ENCODE measurements at regions not wholly inside any gene's neighbourhood (a gene's known extent, or its start where the extent isn't known, plus 50 kb on each side); places are given as distances from the start of the nearest gene placed in this dataset.

GRCh38 chr10:44473146-44473545 is 88.2 kb upstream of the CXCL12 start:
- Histone ChIP-seq H3K14ac (ENCODE audit: low read length in 2 of 2) (no peak overlapping the region), H3K4me1 (ENCODE audit: control insufficient read depth, insufficient read depth, low read depth, low read length) (peaks cover 5% of the 10 kb centered on the region), H3K9ac (ENCODE audit: low read length) (no peak overlapping the region), H3K18ac (ENCODE audit: low read depth in 1 of 2, low read length in 2 of 2) (no peak overlapping the region), H3K27me3 (ENCODE audit: control insufficient read depth in 1 of 2, insufficient read depth in 1 of 2, low read length in 2 of 2) (peaks cover 0 to 6% of the 10 kb centered on the region in 2 experiments), H2BK15ac (ENCODE audit: low read depth, poor library complexity, severe bottlenecking) (no peak overlapping the region), H3K27ac (ENCODE audit: low read length, poor library complexity, severe bottlenecking) (no peak overlapping the region), H2BK5ac (ENCODE audit: low read depth, low read length, poor library complexity, severe bottlenecking) (no peak overlapping the region), H2BK12ac (ENCODE audit: low read length in 2 of 2) (no peak overlapping the region), H4K91ac (ENCODE audit: low read length) (no peak overlapping the region), H2AFZ (ENCODE audit: low read depth, low read length) (no peak overlapping the region), H2AK5ac (ENCODE audit: low read length, severe bottlenecking) (no peak overlapping the region), H3K4ac (ENCODE audit: low read depth in 1 of 2, low read length in 2 of 2) (no peak overlapping the region), H3K4me3 (ENCODE audit: insufficient read depth in 1 of 2, low read depth in 1 of 2, low read length in 2 of 2) (no peak overlapping the region), H3K9me3 (ENCODE audit: control insufficient read depth, low read length) (no peaks in the 10 kb centered on the region), H3K23ac (ENCODE audit: low read length in 2 of 2) (no peak overlapping the region), H3K79me1 (replicated peaks; ENCODE audit: low read length, poor library complexity, severe bottlenecking) (no peaks in the 10 kb centered on the region), H2BK120ac (ENCODE audit: low read depth, low read length) (no peak overlapping the region), H3K4me2 (ENCODE audit: low read length, poor library complexity, severe bottlenecking) (no peak overlapping the region), H3K36me3 (ENCODE audit: control insufficient read depth in 1 of 2, insufficient read depth in 2 of 2, low read depth in 1 of 2, low read length in 2 of 2) (no peaks in the 10 kb centered on the region), H4K8ac (ENCODE audit: low read length) (no peak overlapping the region)
- 19% methylated on average over 3 of the region's 3 CpGs for whole genome bisulfite sequencing
- DNase-seq = no peak

DNA sequence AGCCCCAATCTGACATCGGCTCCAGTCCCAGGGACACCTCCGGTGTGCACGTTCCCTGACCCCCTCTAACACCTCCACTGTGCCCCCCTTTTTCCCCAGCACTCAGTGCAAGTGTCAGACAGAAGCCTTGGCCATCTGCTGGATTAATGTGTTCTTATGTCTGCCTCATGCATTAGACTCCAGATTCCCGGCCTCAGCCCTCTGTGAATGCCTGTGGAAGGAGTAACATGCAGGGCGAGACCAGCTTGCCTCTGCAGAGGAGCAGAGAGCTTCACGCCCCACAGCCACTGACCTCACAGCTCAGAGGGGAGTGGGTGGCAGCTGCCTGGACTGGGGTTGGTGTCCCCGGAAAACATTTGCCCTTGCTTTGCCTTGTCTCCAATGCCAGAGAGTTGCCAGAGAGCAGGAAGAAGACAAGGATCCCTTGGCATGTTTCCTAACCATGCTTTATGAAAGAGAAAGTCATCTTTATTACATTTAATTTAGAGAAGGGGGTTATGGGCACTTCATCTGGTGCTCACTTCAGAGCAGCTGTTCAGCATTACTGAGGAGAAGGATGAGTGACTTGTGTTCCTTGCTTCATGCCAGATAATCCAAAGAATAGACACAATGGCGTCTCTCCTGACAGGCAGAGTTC is 91.6 kb upstream of the CXCL12 start:
- Histone ChIP-seq H3K9ac (ENCODE audit: low read length) (peak overlapping the region; percentile 43), H3K18ac (ENCODE audit: low read depth in 1 of 2, low read length in 2 of 2) (no peak overlapping the region), H3K27ac (ENCODE audit: low read length, poor library complexity, severe bottlenecking) (no peak overlapping the region), H2AK5ac (ENCODE audit: low read length, severe bottlenecking) (no peak overlapping the region), H2BK15ac (ENCODE audit: low read depth, poor library complexity, severe bottlenecking) (no peak overlapping the region), H3K36me3 (ENCODE audit: control insufficient read depth in 1 of 2, insufficient read depth in 2 of 2, low read depth in 1 of 2, low read length in 2 of 2) (no peaks in the 10 kb centered on the region), H4K8ac (ENCODE audit: low read length) (no peak overlapping the region), H3K4ac (ENCODE audit: low read depth in 1 of 2, low read length in 2 of 2) (no peak overlapping the region), H3K4me3 (ENCODE audit: insufficient read depth in 1 of 2, low read depth in 1 of 2, low read length in 2 of 2) (peak overlapping the region in 1 of 2 experiments; percentile 34), H3K23ac (ENCODE audit: low read length in 2 of 2) (no peak overlapping the region), H2BK120ac (ENCODE audit: low read depth, low read length) (no peak overlapping the region), H4K91ac (ENCODE audit: low read length) (no peak overlapping the region), H3K4me1 (ENCODE audit: control insufficient read depth, insufficient read depth, low read depth, low read length) (peaks cover 3% of the 10 kb centered on the region), H2AFZ (ENCODE audit: low read depth, low read length) (no peak overlapping the region), H3K27me3 (ENCODE audit: control insufficient read depth in 1 of 2, insufficient read depth in 1 of 2, low read length in 2 of 2) (no peaks in the 10 kb centered on the region), H2BK12ac (ENCODE audit: low read length in 2 of 2) (no peak overlapping the region), H3K4me2 (ENCODE audit: low read length, poor library complexity, severe bottlenecking) (no peak overlapping the region), H2BK5ac (ENCODE audit: low read depth, low read length, poor library complexity, severe bottlenecking) (no peak overlapping the region), H3K14ac (ENCODE audit: low read length in 2 of 2) (no peak overlapping the region), H3K9me3 (ENCODE audit: control insufficient read depth, low read length) (no peaks in the 10 kb centered on the region), H3K79me1 (replicated peaks; ENCODE audit: low read length, poor library complexity, severe bottlenecking) (no peaks in the 10 kb centered on the region)
- no peak for DNase-seq
- 80% methylated on average over 8 of the region's 8 CpGs for WGBS

GRCh38 chr10:44477046-44477425 is 92.1 kb upstream of the CXCL12 start:
- no peaks in the 10 kb centered on the region for H3K27me3 ChIP-seq (ENCODE audit: control insufficient read depth in 1 of 2, insufficient read depth in 1 of 2, low read length in 2 of 2)
- no peak overlapping the region for H3K23ac ChIP-seq (ENCODE audit: low read length in 2 of 2)
- H3K36me3 ChIP-seq (ENCODE audit: control insufficient read depth in 1 of 2, insufficient read depth in 2 of 2, low read depth in 1 of 2, low read length in 2 of 2) = no peaks in the 10 kb centered on the region
- H2BK5ac ChIP-seq (ENCODE audit: low read depth, low read length, poor library complexity, severe bottlenecking) = no peak overlapping the region
- peaks cover under 1% of the 10 kb centered on the region for H3K9me3 ChIP-seq (ENCODE audit: control insufficient read depth, low read length)
- peaks cover 3% of the 10 kb centered on the region for H3K4me1 ChIP-seq (ENCODE audit: control insufficient read depth, insufficient read depth, low read depth, low read length)
- no peak overlapping the region for H2BK15ac ChIP-seq (ENCODE audit: low read depth, poor library complexity, severe bottlenecking)
- no peak overlapping the region for H3K4me2 ChIP-seq (ENCODE audit: low read length, poor library complexity, severe bottlenecking)
- H2AK5ac ChIP-seq (ENCODE audit: low read length, severe bottlenecking) = no peak overlapping the region
- no peak overlapping the region for H3K18ac ChIP-seq (ENCODE audit: low read depth in 1 of 2, low read length in 2 of 2)
- no peak overlapping the region for H3K4ac ChIP-seq (ENCODE audit: low read depth in 1 of 2, low read length in 2 of 2)
- no peak overlapping the region for H4K91ac ChIP-seq (ENCODE audit: low read length)
- no peak overlapping the region for H2AFZ ChIP-seq (ENCODE audit: low read depth, low read length)
- peak; percentile 9 for DNase-seq
- no peaks in the 10 kb centered on the region for H3K79me1 ChIP-seq (replicated peaks; ENCODE audit: low read length, poor library complexity, severe bottlenecking)
- H2BK12ac ChIP-seq (ENCODE audit: low read length in 2 of 2) = no peak overlapping the region
- H2BK120ac ChIP-seq (ENCODE audit: low read depth, low read length) = no peak overlapping the region
- H3K27ac ChIP-seq (ENCODE audit: low read length, poor library complexity, severe bottlenecking) = no peak overlapping the region
- WGBS = 17% methylated on average over 1 of the region's 1 CpG
- peak overlapping the region in 1 of 2 experiments; percentile 46 for H3K4me3 ChIP-seq (ENCODE audit: insufficient read depth in 1 of 2, low read depth in 1 of 2, low read length in 2 of 2)
- no peak overlapping the region for H4K8ac ChIP-seq (ENCODE audit: low read length)
- peak overlapping the region; percentile 43 for H3K9ac ChIP-seq (ENCODE audit: low read length)
- no peak overlapping the region for H3K14ac ChIP-seq (ENCODE audit: low read length in 2 of 2)

- H2AK5ac ChIP-seq (ENCODE audit: low read length, severe bottlenecking) = no peak overlapping the region
- no peak overlapping the region for H3K27ac ChIP-seq (ENCODE audit: low read length, poor library complexity, severe bottlenecking)
- no peak for DNase-seq
- H3K14ac ChIP-seq (ENCODE audit: low read length in 2 of 2) = no peak overlapping the region
- H2BK120ac ChIP-seq (ENCODE audit: low read depth, low read length) = no peak overlapping the region
- no peak overlapping the region for H3K23ac ChIP-seq (ENCODE audit: low read length in 2 of 2)
- no peaks in the 10 kb centered on the region for H3K36me3 ChIP-seq (ENCODE audit: control insufficient read depth in 1 of 2, insufficient read depth in 2 of 2, low read depth in 1 of 2, low read length in 2 of 2)
- H2AFZ ChIP-seq (ENCODE audit: low read depth, low read length) = no peak overlapping the region
- H2BK12ac ChIP-seq (ENCODE audit: low read length in 2 of 2) = no peak overlapping the region
- no peak overlapping the region for H4K91ac ChIP-seq (ENCODE audit: low read length)
- WGBS = 84% methylated on average over 2 of the region's 2 CpGs
- no peak overlapping the region for H3K9ac ChIP-seq (ENCODE audit: low read length)
- H3K79me1 ChIP-seq (replicated peaks; ENCODE audit: low read length, poor library complexity, severe bottlenecking) = no peaks in the 10 kb centered on the region
- no peak overlapping the region for H2BK15ac ChIP-seq (ENCODE audit: low read depth, poor library complexity, severe bottlenecking)
- H4K8ac ChIP-seq (ENCODE audit: low read length) = no peak overlapping the region
- no peak overlapping the region for H3K4me2 ChIP-seq (ENCODE audit: low read length, poor library complexity, severe bottlenecking)
- H3K27me3 ChIP-seq (ENCODE audit: control insufficient read depth in 1 of 2, insufficient read depth in 1 of 2, low read length in 2 of 2) = no peaks in the 10 kb centered on the region
- H3K18ac ChIP-seq (ENCODE audit: low read depth in 1 of 2, low read length in 2 of 2) = no peak overlapping the region
- no peak overlapping the region for H3K4ac ChIP-seq (ENCODE audit: low read depth in 1 of 2, low read length in 2 of 2)
- peaks cover 5% of the 10 kb centered on the region for H3K9me3 ChIP-seq (ENCODE audit: control insufficient read depth, low read length)
- H3K4me1 ChIP-seq (ENCODE audit: control insufficient read depth, insufficient read depth, low read depth, low read length) = peaks cover 3% of the 10 kb centered on the region
- H3K4me3 ChIP-seq (ENCODE audit: insufficient read depth in 1 of 2, low read depth in 1 of 2, low read length in 2 of 2) = peak overlapping the region in 1 of 2 experiments; percentile 8
- H2BK5ac ChIP-seq (ENCODE audit: low read depth, low read length, poor library complexity, severe bottlenecking) = no peak overlapping the region
Observed at GRCh38 chr10:44478040-44478439, 93.1 kb upstream of the CXCL12 start.

Measured in mesenchymal stem cell (in vitro differentiated cells and primary cell).